DOHH2 (cell line): ENCODE measurements at regions not wholly inside any gene's neighbourhood (a gene's known extent, or its start where the extent isn't known, plus 50 kb on each side); places are given as distances from the start of the nearest gene placed in this dataset.

ENCODE experiments used
- H3F3A ChIP-seq: fragments of 200-600 bp; sonication (generic), shearing (Covaris generic); 2 replicates; pipeline ENCODE4 v1.6.0; 2016; ENCODE audit warnings: antibody characterized with exemption, mild to moderate bottlenecking; ENCODE audit not compliant: control insufficient read depth, insufficient read depth
- H3K27ac ChIP-seq: fragments of 200-600 bp; sonication (generic); 2 replicates; pipeline ENCODE4 v1.5.1; 2014; ENCODE audit warnings: low read depth, mild to moderate bottlenecking, low read length, moderate library complexity
- H3K27me3 ChIP-seq: fragments of 200-600 bp; sonication (generic); 2 replicates; pipeline ENCODE4 v1.6.1; 2014; ENCODE audit warnings: mild to moderate bottlenecking, low read length, mixed read lengths; ENCODE audit not compliant: control insufficient read depth
- H3K36me3 ChIP-seq: fragments of 200-600 bp; sonication (generic); 2 replicates; pipeline ENCODE4 v1.6.1; 2014; ENCODE audit warnings: mild to moderate bottlenecking, low read length, moderate library complexity, mixed read lengths; ENCODE audit not compliant: control insufficient read depth
- H3K4me1 ChIP-seq: fragments of 200-600 bp; sonication (generic); 2 replicates; pipeline ENCODE4 v1.6.1; 2014; ENCODE audit warnings: mild to moderate bottlenecking, low read length, mixed read lengths; ENCODE audit not compliant: control insufficient read depth
- H3K4me2 ChIP-seq: fragments of 200-600 bp; sonication (generic); 2 replicates; pipeline ENCODE4 v1.6.0; 2014; ENCODE audit warnings: mild to moderate bottlenecking, low read length, moderate library complexity
- H3K4me3 ChIP-seq: fragments of 200-600 bp; sonication (generic); 2 replicates; pipeline ENCODE4 v1.5.1; 2014; ENCODE audit warnings: mild to moderate bottlenecking, low read length, mixed read lengths
- H3K79me2 ChIP-seq: fragments of 200-600 bp; sonication (generic); 2 replicates; pipeline ENCODE4 v1.6.1; 2014; ENCODE audit warnings: mild to moderate bottlenecking, low read length, mixed read lengths; ENCODE audit not compliant: control insufficient read depth
- H3K9me2 ChIP-seq: fragments of 200-600 bp; sonication (generic); replicated peaks from 2 replicates; pipeline ENCODE4 v1.6.1; 2014; ENCODE audit warnings: mild to moderate bottlenecking, low read length, mixed read lengths; ENCODE audit not compliant: control insufficient read depth
- H3K9me3 ChIP-seq: fragments of 200-600 bp; sonication (generic); 2 replicates; pipeline ENCODE4 v1.6.1; 2014; ENCODE audit warnings: antibody characterized with exemption, low read length, mixed read lengths; ENCODE audit not compliant: control insufficient read depth, insufficient read depth
- H4K20me1 ChIP-seq: fragments of 200-600 bp; sonication (generic); 2 replicates; pipeline ENCODE4 v1.6.0; 2014; ENCODE audit warnings: low read depth, mild to moderate bottlenecking, antibody characterized with exemption, low read length, moderate library complexity; ENCODE audit not compliant: control insufficient read depth, insufficient read depth
- EZH2phosphoT487 ChIP-seq: fragments of 200-600 bp; sonication (generic); IDR thresholded peaks from 2 replicates; pipeline ENCODE4 v1.6.1; 2017; ENCODE audit warnings: borderline replicate concordance, mild to moderate bottlenecking, antibody characterized with exemption, low read length, moderate library complexity, mixed read lengths
- TF ChIP-seq, protein P1 (sequence below): fragments of 200-600 bp; sonication (generic); IDR thresholded peaks from one replicate; pipeline ENCODE4 v1.5.1; 2014; ENCODE audit warnings: antibody characterized with exemption, mild to moderate bottlenecking, low read depth, low read length; ENCODE audit not compliant: poor library complexity, severe bottlenecking

DNA sequence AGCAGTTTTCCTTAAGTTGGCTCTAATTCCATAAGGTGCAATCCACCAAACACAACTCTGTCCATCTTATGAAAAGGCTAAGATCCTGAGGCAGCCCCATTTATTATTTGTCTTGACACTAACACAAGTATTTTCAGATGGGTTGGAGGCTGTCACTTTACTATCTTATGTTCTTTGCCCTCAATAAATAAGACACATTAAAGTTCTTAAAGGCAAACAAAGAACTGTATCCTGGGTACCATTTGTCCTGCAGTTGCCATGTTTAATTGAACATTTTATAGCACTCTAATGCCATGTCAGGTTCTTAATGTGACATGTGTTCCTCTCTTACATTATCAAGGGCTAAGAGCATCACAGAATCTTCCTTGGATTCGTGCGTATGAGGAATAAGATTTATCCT, 189.5 kb upstream of the SNX2 start:
- no peak for TF ChIP-seq EZH2phosphoT487
- TF ChIP-seq, protein P1, sequence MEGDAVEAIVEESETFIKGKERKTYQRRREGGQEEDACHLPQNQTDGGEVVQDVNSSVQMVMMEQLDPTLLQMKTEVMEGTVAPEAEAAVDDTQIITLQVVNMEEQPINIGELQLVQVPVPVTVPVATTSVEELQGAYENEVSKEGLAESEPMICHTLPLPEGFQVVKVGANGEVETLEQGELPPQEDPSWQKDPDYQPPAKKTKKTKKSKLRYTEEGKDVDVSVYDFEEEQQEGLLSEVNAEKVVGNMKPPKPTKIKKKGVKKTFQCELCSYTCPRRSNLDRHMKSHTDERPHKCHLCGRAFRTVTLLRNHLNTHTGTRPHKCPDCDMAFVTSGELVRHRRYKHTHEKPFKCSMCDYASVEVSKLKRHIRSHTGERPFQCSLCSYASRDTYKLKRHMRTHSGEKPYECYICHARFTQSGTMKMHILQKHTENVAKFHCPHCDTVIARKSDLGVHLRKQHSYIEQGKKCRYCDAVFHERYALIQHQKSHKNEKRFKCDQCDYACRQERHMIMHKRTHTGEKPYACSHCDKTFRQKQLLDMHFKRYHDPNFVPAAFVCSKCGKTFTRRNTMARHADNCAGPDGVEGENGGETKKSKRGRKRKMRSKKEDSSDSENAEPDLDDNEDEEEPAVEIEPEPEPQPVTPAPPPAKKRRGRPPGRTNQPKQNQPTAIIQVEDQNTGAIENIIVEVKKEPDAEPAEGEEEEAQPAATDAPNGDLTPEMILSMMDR = no peak
- Histone ChIP-seq H3K36me3 (no peaks in the 10 kb centered on the region), H3K79me2 (no peaks in the 10 kb centered on the region), H3K4me2 (no peak overlapping the region), H3K27ac (no peak overlapping the region), H3F3A (no peaks in the 10 kb centered on the region), H3K4me3 (no peak overlapping the region), H4K20me1 (no peaks in the 10 kb centered on the region), H3K27me3 (no peaks in the 10 kb centered on the region), H3K9me3 (no peaks in the 10 kb centered on the region), H3K9me2 (no peaks in the 10 kb centered on the region), H3K4me1 (no peaks in the 10 kb centered on the region)

GRCh38 chr5:122586351-122586750, 188.5 kb upstream of the SNX2 start:
- H3K9me3 ChIP-seq = no peaks in the 10 kb centered on the region
- no peaks in the 10 kb centered on the region for H3K27me3 ChIP-seq
- TF ChIP-seq EZH2phosphoT487 = no peak
- TF ChIP-seq, protein P1 = no peak
- H3K9me2 ChIP-seq = no peaks in the 10 kb centered on the region
- no peak overlapping the region for H3K4me3 ChIP-seq
- H4K20me1 ChIP-seq = no peaks in the 10 kb centered on the region
- H3K27ac ChIP-seq = no peak overlapping the region
- H3K4me2 ChIP-seq = no peak overlapping the region
- no peaks in the 10 kb centered on the region for H3K79me2 ChIP-seq
- no peaks in the 10 kb centered on the region for H3K4me1 ChIP-seq
- no peaks in the 10 kb centered on the region for H3F3A ChIP-seq
- H3K36me3 ChIP-seq = no peaks in the 10 kb centered on the region

GRCh38 chr5:122591828-122592227, 183.1 kb upstream of the SNX2 start:
- no peaks in the 10 kb centered on the region for H3K4me1 ChIP-seq
- H3K4me3 ChIP-seq = no peak overlapping the region
- no peaks in the 10 kb centered on the region for H3K79me2 ChIP-seq
- no peaks in the 10 kb centered on the region for H3F3A ChIP-seq
- no peak overlapping the region for H3K27ac ChIP-seq
- no peaks in the 10 kb centered on the region for H4K20me1 ChIP-seq
- no peaks in the 10 kb centered on the region for H3K27me3 ChIP-seq
- H3K9me2 ChIP-seq = no peaks in the 10 kb centered on the region
- TF ChIP-seq, protein P1 = no peak
- TF ChIP-seq EZH2phosphoT487 = no peak
- no peaks in the 10 kb centered on the region for H3K9me3 ChIP-seq
- no peaks in the 10 kb centered on the region for H3K36me3 ChIP-seq
- no peak overlapping the region for H3K4me2 ChIP-seq

DNA sequence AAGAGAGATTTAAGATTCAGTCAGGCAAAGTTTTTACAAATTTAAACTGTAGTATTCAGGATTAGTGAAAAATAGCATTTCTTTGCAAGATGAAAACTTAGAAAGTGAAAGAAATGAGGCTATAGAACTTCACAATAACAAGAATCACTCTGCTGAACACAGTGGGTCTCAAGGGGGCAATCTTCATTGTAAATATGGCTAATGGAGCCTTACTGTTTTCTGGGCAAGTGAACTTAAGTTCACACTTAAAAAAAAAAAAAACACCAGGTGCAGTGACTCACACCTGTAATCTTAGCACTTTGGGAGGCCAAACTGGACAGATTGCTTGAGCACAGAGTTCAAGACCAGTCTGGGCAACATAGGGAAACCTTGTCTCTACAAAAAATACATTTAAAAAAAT, 175.9 kb upstream of the SNX2 start:
- Histone ChIP-seq H3K27me3 (no peaks in the 10 kb centered on the region), H4K20me1 (no peaks in the 10 kb centered on the region), H3K4me2 (no peak overlapping the region), H3K79me2 (no peaks in the 10 kb centered on the region), H3K9me3 (no peaks in the 10 kb centered on the region), H3K36me3 (no peaks in the 10 kb centered on the region), H3K9me2 (no peaks in the 10 kb centered on the region), H3K4me1 (no peaks in the 10 kb centered on the region), H3K4me3 (no peak overlapping the region), H3K27ac (no peak overlapping the region), H3F3A (no peaks in the 10 kb centered on the region)
- TF ChIP-seq, protein P1 = no peak
- no peak for TF ChIP-seq EZH2phosphoT487
